Mesodermal cell (in vitro differentiated cells): ENCODE measurements at regions not wholly inside any gene's neighbourhood (a gene's known extent, or its start where the extent isn't known, plus 50 kb on each side); places are given as distances from the start of the nearest gene placed in this dataset.

ENCODE experiments used
- H3K27ac ChIP-seq: 2 replicates; pipeline ENCODE4 v1.7.0; 2013; ENCODE audit warnings: mild to moderate bottlenecking, low read depth, low read length, moderate library complexity; ENCODE audit not compliant: severe bottlenecking
- H3K36me3 ChIP-seq: 2 replicates; pipeline ENCODE4 v1.7.1; 2013; ENCODE audit warnings: mild to moderate bottlenecking, low read length, moderate library complexity; ENCODE audit not compliant: control insufficient read depth, insufficient read depth
- H3K4me1 ChIP-seq: one replicate; pipeline ENCODE4 v1.7.1; 2013; ENCODE audit warnings: mild to moderate bottlenecking, low read length; ENCODE audit not compliant: insufficient read depth, control insufficient read depth, poor library complexity, severe bottlenecking
- H3K4me3 ChIP-seq: 2 replicates; pipeline ENCODE4 v1.7.0; 2013; ENCODE audit warnings: low read length, control low read depth, mild to moderate bottlenecking; ENCODE audit not compliant: insufficient read depth, poor library complexity, severe bottlenecking; ENCODE audit errors: extremely low read depth
- H3K9me3 ChIP-seq: 2 replicates; pipeline ENCODE4 v1.7.1; 2013; ENCODE audit warnings: mild to moderate bottlenecking, low read length, moderate library complexity; ENCODE audit not compliant: control insufficient read depth
- WGBS, 2 experiments: methylation state at CpG; one replicate each; pipeline ENCODE4 v1.1.5; 2013; ENCODE audit warnings: missing lambda C conversion rate in 2 of 2; ENCODE audit not compliant: insufficient coverage in 2 of 2; 5-methylcytosine and 5-hydroxymethylcytosine counted together

DNA sequence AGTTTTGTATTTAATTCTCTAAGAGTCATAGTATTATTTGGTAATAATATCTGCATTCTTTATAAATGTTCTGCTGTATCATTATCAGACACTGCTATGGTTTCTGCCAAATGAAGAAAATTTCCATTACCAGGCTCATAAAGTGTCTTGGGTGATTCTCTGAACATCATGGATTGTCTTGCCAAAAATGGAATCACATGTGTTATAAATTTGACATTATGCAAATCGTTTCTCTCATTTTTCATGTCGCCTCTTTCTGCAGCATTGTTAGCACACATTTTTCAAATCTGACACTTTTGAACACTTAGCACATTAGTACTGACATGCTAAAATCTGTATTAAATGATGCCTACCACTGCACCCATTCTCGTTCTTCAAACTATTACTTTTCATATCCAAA lies 74.2 kb upstream of the NEK7 start:
- no peak overlapping the region for H3K4me3 ChIP-seq
- no peak overlapping the region for H3K27ac ChIP-seq
- H3K4me1 ChIP-seq = no peaks in the 10 kb centered on the region
- H3K36me3 ChIP-seq = no peaks in the 10 kb centered on the region
- WGBS, 2 experiments = 78 to 89% methylated on average over 2 of the region's 3 CpGs
- no peaks in the 10 kb centered on the region for H3K9me3 ChIP-seq

DNA sequence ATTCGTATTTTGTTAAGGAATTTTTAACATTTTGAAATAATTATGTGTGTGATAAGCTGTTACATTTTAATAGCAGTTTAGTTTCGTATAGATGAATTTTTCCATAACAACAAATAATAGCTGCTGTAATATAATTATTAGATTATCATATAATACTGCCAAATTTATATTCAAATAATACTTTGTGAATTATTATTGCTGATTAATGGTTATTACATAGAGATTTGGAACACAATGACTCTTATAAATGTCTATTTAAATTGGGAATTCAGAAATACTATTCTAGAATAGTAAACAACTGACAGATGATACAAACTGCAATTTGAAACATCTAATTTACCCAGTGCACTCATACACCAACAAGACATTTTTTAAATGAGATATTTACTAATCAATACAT lies 73.2 kb upstream of the NEK7 start:
- no peaks in the 10 kb centered on the region for H3K4me1 ChIP-seq
- no CpG with 5 or more reads among the region's 2 CpGs for WGBS, 2 experiments

DNA sequence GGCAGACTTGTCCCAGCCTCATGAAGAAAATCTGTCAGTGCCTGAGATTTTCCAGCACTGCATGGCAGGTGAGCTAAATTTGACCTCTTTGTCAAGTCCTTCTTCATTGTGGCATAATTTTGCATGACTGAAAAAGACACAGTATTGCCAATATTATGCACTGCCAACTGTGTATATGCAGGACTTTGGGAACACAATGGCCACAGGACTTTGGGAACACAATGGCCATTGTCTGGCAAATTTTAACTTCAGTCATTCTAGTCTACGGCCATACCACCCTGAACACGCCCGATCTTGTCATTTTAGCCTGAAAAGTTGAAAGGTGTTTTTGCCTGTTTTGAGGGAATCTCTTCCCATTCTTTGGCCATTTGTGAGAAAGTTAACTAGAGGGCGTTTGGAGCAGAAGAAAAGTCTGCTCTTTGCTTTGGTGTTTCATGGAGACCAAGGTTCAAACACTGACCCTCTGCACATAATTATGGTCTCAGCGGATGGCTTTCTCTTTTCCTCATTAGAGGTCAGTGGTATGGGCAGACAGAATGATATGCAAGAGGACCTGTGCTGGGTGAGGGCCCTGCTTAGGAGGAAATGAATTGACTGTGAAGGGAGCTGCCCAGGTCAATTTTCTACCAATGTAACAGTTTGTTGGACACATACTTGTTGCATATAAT lies 72.4 kb upstream of the NEK7 start:
- H3K27ac ChIP-seq = no peak overlapping the region
- H3K4me3 ChIP-seq = no peak overlapping the region
- H3K9me3 ChIP-seq = no peaks in the 10 kb centered on the region
- H3K36me3 ChIP-seq = no peaks in the 10 kb centered on the region
- H3K4me1 ChIP-seq = no peaks in the 10 kb centered on the region
- 60 to 85% methylated on average over 2 to 3 of the region's 5 CpGs for WGBS, 2 experiments

More for the DNA sequence above, 73.2 kb upstream of the NEK7 start:
- H3K27ac ChIP-seq = no peak overlapping the region
- H3K9me3 ChIP-seq = no peaks in the 10 kb centered on the region
- no peak overlapping the region for H3K4me3 ChIP-seq
- H3K36me3 ChIP-seq = no peaks in the 10 kb centered on the region

DNA sequence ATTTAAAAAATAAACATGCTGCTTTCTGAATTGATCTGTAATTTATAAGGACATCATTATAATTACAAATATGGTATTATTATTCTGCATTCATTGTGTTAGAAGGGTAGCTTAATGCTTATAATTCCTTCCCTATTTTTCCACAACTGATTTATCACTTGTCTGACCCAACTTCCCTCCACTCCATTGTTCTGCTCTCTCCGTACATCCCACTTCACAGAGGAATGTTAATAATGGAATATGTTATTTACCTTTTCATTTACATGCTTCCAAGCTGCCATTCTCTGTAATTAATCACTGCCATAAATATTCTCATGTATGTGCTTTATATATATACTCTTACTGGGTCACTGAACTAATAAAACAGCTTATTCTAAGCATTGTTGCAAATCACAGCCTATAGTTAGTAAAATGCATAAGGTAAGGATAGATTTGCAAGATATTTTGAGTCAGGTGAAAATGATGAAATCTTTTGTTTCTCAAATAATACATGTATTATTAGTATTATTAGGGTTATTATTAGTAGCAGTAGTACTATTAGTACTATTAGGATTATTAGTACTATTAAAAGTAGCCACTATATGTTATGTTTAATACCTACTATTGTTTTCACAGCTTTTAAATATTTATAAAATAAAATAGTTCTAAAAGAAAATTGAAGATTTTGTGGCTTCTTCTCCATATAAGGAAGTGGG lies 70.6 kb upstream of the NEK7 start:
- Histone ChIP-seq H3K9me3 (no peaks in the 10 kb centered on the region), H3K4me3 (no peak overlapping the region), H3K27ac (no peak overlapping the region), H3K4me1 (no peaks in the 10 kb centered on the region), H3K36me3 (no peaks in the 10 kb centered on the region)
- WGBS, 2 experiments = no CpG with 5 or more reads among the region's 1 CpG

DNA sequence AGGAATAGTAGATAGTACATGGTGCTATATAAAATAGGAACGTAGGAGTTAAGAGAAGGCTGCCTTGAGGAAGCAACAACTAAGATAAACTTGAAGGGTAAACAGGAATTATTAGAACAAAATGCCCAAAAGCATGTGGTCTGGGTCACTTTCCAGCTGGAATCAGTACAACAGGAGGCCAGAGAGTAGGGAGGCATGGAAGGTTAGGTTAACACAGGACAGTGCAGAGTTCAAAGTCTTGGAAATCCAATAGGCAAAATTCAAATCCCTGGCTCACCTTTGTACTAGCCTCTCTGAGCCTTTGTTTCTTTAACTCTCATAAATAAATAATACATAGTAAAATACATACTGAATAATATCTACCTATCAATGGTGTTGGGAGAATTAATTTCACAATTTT lies 69.0 kb upstream of the NEK7 start:
- Histone ChIP-seq H3K27ac (no peak overlapping the region), H3K36me3 (no peaks in the 10 kb centered on the region)
- WGBS, 2 experiments = 100% methylated on average over 1 of the region's 1 CpG; no CpG with 5 or more reads in 1 of the 2 experiments

DNA sequence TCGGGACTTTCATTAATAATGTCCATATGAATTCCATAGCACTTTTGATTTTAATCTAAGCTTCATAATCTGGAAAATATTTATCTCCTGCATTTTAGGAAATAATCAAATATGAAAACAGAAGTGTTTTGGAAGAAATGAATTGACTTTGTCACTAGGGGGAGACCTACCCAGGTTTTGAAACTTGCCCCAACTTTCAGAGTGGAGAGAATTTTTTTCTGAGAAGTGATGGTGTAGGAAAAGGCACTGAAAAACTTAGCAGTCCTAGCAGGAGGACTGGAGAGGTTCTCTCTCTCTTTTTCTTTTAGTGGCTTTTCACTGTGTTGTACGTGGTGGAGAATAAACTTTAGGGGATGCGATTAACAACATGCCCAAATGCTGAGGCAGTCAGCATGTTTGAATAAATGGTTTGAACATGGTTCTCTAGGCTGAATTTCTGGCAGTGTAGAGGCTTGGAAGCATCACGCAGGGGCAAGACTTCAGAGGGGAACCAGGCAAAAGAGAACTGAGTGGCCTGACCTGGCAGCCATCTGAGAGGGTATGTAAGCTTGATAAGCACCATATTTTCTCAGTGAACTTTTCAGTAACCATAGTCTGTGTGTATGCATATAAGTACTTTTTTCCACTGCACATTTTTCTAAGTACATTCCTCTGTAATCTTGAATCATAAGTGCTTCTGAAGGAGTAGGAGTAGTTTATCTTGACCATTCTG lies 68.3 kb upstream of the NEK7 start:
- WGBS, 2 experiments = 47 to 100% methylated on average over 1 to 3 of the region's 4 CpGs
- H3K27ac ChIP-seq = peak overlapping the region; percentile 54
- H3K9me3 ChIP-seq = no peaks in the 10 kb centered on the region
- no peak overlapping the region for H3K4me3 ChIP-seq
- H3K36me3 ChIP-seq = no peaks in the 10 kb centered on the region
- H3K4me1 ChIP-seq = no peaks in the 10 kb centered on the region

More for the DNA sequence above, 69.0 kb upstream of the NEK7 start:
- no peaks in the 10 kb centered on the region for H3K9me3 ChIP-seq
- no peak overlapping the region for H3K4me3 ChIP-seq
- H3K4me1 ChIP-seq = no peaks in the 10 kb centered on the region

DNA sequence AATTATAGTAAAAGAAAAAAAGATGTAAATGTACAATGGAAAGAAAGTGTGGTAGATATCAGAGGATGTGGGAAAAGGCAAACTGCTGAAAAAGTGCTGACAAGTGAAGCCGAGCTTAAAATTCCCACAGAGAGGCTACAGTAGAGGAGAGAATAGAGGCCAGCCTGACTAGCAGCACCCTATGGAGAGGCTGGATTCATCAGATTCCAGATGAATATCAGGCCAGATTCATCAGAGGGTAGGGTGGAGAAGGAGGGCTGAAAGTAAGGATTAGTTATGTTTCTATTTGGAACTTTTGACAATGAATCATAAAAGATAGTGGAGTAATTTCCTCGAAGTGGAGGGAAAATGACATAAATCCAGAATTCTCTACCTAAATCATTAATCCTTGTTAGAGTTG lies 60.4 kb upstream of the NEK7 start:
- no peaks in the 10 kb centered on the region for H3K9me3 ChIP-seq
- WGBS, 2 experiments = 44 to 50% methylated on average over 1 of the region's 2 CpGs
- H3K27ac ChIP-seq = no peak overlapping the region
- H3K4me3 ChIP-seq = no peak overlapping the region
- H3K4me1 ChIP-seq = no peaks in the 10 kb centered on the region
- no peaks in the 10 kb centered on the region for H3K36me3 ChIP-seq

DNA sequence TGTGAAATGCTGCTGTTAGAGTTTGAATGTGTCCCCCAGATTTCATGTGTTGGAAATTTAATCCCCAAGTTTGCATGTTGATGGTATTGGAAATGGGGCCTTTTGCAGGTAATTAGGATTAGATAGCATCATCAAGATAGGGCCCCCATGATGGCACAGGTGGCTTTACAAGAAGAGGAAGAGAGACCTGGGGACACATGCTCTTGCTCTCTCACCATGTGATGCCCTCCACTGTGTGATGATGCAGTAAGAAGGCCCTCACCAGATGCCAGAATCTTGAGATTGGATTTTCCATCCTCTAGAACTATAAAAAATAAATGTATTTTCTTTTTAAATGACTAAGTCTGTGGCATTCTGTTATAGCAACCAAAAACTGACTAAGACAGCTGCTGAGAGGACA lies 57.0 kb upstream of the NEK7 start:
- no peaks in the 10 kb centered on the region for H3K9me3 ChIP-seq
- peaks cover 8% of the 10 kb centered on the region for H3K4me1 ChIP-seq
- H3K4me3 ChIP-seq = no peak overlapping the region
- no peak overlapping the region for H3K27ac ChIP-seq
- no peaks in the 10 kb centered on the region for H3K36me3 ChIP-seq

DNA sequence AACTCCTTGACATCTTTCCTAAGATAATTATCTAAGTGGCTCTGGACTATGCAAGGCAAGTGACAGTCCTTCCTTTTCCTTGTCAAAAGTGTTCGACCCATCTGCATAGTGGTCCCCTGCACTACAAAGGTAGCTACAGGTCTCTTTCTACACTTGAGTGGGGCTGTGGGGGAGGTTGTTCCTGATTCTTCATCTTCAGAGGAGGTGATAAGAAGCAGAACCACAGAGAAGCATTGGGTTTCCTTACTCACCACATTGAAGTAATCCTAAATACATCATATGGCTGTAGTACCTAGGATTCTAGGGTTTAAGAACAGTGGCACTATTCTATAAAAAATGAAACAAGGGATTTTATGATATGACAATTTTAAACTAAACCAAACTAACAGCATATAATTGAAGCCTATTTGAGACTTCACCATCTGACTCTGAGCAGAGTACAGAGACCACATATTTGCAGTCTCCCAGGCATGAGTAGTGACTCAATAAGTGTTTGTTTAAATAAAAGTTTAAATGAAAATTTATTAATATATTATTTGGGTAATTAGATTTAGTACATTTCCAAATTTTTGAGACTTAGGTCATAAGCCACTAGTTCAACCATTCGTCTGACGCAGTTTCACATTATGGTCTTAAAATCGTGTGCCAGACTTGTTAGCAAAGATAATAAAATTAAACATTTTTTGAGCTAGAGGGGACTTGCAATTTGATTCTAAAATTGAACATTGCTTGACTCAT lies 54.9 kb upstream of the NEK7 start:
- H3K4me1 ChIP-seq = peaks cover 8% of the 10 kb centered on the region
- WGBS, 2 experiments = 100% methylated on average over 1 of the region's 4 CpGs; no CpG with 5 or more reads in 1 of the 2 experiments
- no peaks in the 10 kb centered on the region for H3K9me3 ChIP-seq
- H3K27ac ChIP-seq = no peak overlapping the region
- no peaks in the 10 kb centered on the region for H3K36me3 ChIP-seq
- no peak overlapping the region for H3K4me3 ChIP-seq

DNA sequence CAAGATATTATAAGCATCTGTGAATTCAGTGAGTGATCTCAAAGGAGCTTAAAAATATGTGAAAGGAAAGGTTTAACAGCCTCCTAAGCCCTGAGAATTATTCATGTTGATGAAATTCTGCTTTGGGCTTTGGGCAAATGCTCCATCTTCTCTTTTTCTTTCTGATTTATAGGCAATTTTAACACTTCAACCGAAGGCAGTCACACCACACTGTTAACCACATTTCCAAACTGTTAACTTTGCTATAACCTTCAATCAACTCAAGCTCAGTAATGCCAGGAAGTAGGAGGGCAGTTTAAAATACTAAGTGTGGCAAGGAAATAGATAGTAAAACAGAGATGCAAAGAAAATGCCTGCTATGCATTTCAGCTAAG lies 54.4 kb upstream of the NEK7 start:
- Histone ChIP-seq H3K27ac (no peak overlapping the region), H3K4me1 (peaks cover 8% of the 10 kb centered on the region), H3K36me3 (no peaks in the 10 kb centered on the region), H3K4me3 (no peak overlapping the region), H3K9me3 (no peaks in the 10 kb centered on the region)
- no CpG with 5 or more reads among the region's 1 CpG for WGBS, 2 experiments
